HUES6 (cell line): ENCODE measurements at regions not wholly inside any gene's neighbourhood (a gene's known extent, or its start where the extent isn't known, plus 50 kb on each side); places are given as distances from the start of the nearest gene placed in this dataset.

Experiments
- H3K27ac ChIP-seq: 2 replicates; pipeline ENCODE4 v1.7.0; 2013; ENCODE audit warnings: low read depth, mild to moderate bottlenecking, low read length, inconsistent platforms
- H3K27me3 ChIP-seq: 2 replicates; pipeline ENCODE4 v1.6.1; 2013; ENCODE audit warnings: low read length; ENCODE audit not compliant: control insufficient read depth, insufficient read depth
- H3K36me3 ChIP-seq: 2 replicates; pipeline ENCODE4 v1.6.1; 2013; ENCODE audit warnings: low read length; ENCODE audit not compliant: control insufficient read depth, insufficient read depth
- H3K4me1 ChIP-seq: 2 replicates; pipeline ENCODE4 v1.6.1; 2013; ENCODE audit warnings: low read length; ENCODE audit not compliant: control insufficient read depth, insufficient read depth
- H3K4me3 ChIP-seq: 2 replicates; pipeline ENCODE4 v1.5.1; 2013; ENCODE audit warnings: low read depth, low read length
- H3K9ac ChIP-seq: one replicate; pipeline ENCODE4 v1.6.1; 2013; ENCODE audit warnings: mild to moderate bottlenecking, low read length
- H3K9me3 ChIP-seq: 2 replicates; pipeline ENCODE4 v1.6.1; 2013; ENCODE audit warnings: low read depth, low read length; ENCODE audit not compliant: control insufficient read depth, insufficient read depth

- Histone ChIP-seq H3K4me3 (no peak overlapping the region), H3K9me3 (no peaks in the 10 kb centered on the region), H3K36me3 (no peaks in the 10 kb centered on the region), H3K27me3 (no peaks in the 10 kb centered on the region), H3K9ac (no peak overlapping the region), H3K4me1 (no peaks in the 10 kb centered on the region; the same call in 1 of the 2 replicates), H3K27ac (no peak overlapping the region)
Observed at GRCh38 chr11:128327274-128327673, 260.1 kb downstream of the ETS1 start.

GRCh38 chr11:128326791-128327190 is 260.6 kb downstream of the ETS1 start:
- H3K4me3 ChIP-seq, result no peak overlapping the region
- no peaks in the 10 kb centered on the region for H3K9me3 ChIP-seq
- no peaks in the 10 kb centered on the region for H3K36me3 ChIP-seq
- H3K4me1 ChIP-seq, result no peaks in the 10 kb centered on the region; the same call in 1 of the 2 replicates
- no peak overlapping the region for H3K27ac ChIP-seq
- H3K9ac ChIP-seq, result no peak overlapping the region
- no peaks in the 10 kb centered on the region for H3K27me3 ChIP-seq

DNA sequence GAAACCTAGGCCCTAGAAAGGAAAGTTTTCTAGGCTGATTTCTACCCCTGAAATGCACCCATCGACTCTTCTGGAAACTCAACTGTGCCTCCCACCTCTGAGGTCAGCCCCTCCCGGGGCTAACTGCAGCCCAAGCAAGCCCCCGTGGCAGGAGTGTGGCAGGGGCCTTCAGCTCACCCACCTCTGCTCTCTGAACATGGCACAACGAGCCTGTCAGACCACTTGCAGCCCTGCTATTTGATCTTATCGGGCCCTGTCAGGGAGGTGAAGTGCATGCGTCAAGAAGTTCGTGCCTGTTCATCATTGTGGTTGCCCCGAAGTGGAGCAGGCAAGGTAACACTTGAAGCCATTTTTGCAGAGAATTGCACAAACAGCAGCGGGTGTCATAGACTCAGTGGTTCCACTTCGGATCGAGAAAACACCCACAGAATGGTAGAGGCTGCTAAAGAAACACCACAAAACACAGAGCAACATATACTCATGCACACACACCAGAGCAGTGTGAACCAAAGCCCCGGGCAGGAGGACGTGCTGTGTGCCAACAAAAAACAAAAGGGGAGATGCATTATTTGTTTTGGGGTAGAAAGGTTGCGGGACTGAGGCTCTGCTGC is 262.7 kb downstream of the ETS1 start:
- no peaks in the 10 kb centered on the region for H3K27me3 ChIP-seq
- H3K27ac ChIP-seq, result no peak overlapping the region
- no peaks in the 10 kb centered on the region for H3K9me3 ChIP-seq
- no peak overlapping the region for H3K9ac ChIP-seq
- no peak overlapping the region for H3K4me3 ChIP-seq
- H3K4me1 ChIP-seq, result no peaks in the 10 kb centered on the region; the same call in 1 of the 2 replicates
- no peaks in the 10 kb centered on the region for H3K36me3 ChIP-seq

DNA sequence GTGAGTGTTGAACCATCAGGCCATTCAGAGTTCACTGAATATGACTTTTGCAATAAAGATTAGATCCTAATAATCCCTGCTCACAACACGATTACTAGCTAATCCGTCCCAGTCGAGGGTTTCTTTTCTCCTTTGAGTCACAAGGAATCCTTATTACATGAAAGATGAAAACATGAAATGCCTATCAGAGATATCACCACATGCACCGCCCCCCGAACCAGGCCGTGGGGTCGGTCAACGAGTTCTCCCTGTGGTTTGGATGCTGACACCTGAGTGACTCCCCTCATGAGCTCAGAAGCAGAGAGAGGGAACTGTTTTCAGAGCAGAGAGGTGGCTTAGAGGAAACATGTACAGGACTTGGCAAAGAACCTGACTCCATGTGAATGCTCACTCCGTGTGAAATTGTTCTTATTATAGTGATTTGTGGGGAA is 263.3 kb downstream of the ETS1 start:
- H3K27ac ChIP-seq, result no peak overlapping the region
- H3K27me3 ChIP-seq, result no peaks in the 10 kb centered on the region
- no peak overlapping the region for H3K4me3 ChIP-seq
- no peak overlapping the region for H3K9ac ChIP-seq
- H3K9me3 ChIP-seq, result no peaks in the 10 kb centered on the region
- H3K4me1 ChIP-seq, result no peaks in the 10 kb centered on the region; the same call in 1 of the 2 replicates
- no peaks in the 10 kb centered on the region for H3K36me3 ChIP-seq

GRCh38 chr11:128323381-128323780 is 264.0 kb downstream of the ETS1 start:
- H3K27me3 ChIP-seq, result no peaks in the 10 kb centered on the region
- no peak overlapping the region for H3K27ac ChIP-seq
- H3K36me3 ChIP-seq, result no peaks in the 10 kb centered on the region
- H3K4me3 ChIP-seq, result no peak overlapping the region
- H3K9ac ChIP-seq, result no peak overlapping the region
- H3K4me1 ChIP-seq, result no peaks in the 10 kb centered on the region; the same call in 1 of the 2 replicates
- no peaks in the 10 kb centered on the region for H3K9me3 ChIP-seq

DNA sequence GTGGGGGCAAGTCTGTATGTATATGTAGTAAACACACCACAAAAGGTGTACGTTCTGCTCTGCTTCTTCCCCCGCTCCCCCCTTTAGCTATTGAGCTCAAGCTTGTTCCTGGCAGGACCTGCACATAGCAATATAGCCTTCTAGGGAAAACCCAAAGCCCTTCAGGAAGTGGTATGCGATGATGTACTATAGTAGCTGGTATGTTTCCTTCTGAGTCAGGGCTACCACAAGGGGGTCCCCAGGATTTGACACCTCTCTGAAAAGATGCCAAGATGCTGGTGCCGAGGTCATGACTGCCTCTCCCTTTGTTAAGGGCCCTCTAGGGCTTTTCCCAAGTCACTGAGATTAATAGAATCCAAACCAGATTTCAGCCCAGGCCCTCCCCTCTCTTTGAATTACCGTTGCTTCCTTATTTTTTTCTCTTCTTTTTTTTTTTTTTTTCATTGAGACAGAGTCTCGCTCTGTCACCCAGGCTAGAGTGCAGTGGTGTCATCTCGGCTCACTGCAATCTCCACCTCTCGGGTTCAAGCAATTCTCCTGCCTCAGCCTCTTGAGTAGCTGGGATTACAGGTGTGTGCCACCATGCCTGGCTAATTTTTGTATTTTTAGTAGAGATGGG is 268.4 kb downstream of the ETS1 start:
- no peaks in the 10 kb centered on the region for H3K27me3 ChIP-seq
- H3K9me3 ChIP-seq, result peaks cover 13% of the 10 kb centered on the region
- H3K9ac ChIP-seq, result no peak overlapping the region
- H3K4me3 ChIP-seq, result no peak overlapping the region
- no peaks in the 10 kb centered on the region for H3K4me1 ChIP-seq
- no peaks in the 10 kb centered on the region for H3K36me3 ChIP-seq
- H3K27ac ChIP-seq, result no peak overlapping the region

DNA sequence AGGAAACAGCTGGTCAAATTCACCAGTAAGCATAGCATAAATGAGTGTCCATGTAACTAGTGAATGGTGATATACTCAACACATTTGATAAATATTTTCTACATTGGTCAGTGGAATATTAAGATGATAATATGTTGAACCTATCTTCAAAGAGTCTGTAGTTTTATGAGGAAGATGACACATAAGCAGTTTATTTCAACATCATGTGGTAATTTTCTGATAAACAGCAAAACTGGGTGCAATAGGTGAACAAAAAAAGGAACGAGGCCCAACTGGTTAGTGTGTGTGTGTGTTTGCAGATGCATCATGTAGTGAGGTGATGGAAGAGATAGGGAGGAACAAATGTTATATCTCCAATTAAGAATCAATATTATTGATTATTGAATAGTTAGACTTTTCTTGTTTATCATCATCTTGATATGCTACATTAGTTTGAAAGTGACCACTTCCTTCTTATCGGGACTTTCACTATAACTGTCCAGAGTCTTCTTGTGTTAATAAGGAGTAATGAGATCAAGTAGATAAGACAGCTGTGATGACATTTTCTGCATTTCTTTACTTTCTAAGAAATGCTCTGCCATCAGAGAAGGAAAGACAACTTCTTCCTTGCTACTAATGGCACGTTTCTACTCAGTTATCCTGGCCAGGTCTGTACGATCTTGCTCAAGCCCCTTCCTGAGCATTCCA is 270.7 kb downstream of the ETS1 start:
- Histone ChIP-seq H3K4me1 (no peaks in the 10 kb centered on the region), H3K27ac (no peak overlapping the region), H3K9me3 (peaks cover 13% of the 10 kb centered on the region), H3K4me3 (no peak overlapping the region), H3K27me3 (no peaks in the 10 kb centered on the region), H3K9ac (no peak overlapping the region), H3K36me3 (no peaks in the 10 kb centered on the region)

DNA sequence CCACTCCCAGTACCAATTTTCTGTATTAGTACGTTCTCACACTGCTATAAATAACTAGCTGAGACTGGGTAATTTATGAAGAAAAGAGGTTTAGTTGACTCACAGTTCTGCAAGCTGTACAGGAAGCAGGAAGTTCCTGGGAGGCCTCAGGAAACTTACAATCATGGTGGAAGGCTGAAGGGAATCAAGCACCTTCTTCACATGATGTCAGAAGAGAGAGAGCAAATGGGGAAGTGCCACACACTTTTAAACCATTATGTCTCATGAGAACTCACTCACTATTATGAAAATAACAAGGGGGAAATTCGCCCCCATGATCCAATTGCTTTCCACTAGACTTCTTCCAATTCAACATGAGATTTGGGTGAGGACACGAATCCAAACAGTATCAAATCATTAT is 271.4 kb downstream of the ETS1 start:
- Histone ChIP-seq H3K4me1 (no peaks in the 10 kb centered on the region), H3K9ac (no peak overlapping the region), H3K36me3 (no peaks in the 10 kb centered on the region), H3K27ac (no peak overlapping the region), H3K9me3 (peaks cover 13% of the 10 kb centered on the region), H3K27me3 (no peaks in the 10 kb centered on the region), H3K4me3 (no peak overlapping the region)

DNA sequence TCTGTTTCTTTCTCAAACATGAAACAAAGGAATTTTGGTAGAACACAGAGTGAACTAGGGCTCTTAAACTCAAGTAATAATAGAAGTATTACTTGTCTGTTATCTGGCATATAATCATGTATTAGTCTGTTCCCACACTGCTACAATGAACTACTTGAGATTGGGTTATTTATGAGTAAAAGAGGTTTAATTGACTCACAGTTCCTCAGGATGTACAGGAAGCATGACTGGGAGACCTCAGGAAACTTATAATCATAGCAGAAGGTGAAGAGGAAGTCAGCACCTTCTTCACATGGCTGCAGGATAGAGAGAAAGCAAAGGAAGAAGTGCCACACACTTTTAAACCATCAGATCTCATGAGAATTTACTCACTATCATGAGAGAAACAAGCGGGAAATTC is 273.4 kb downstream of the ETS1 start:
- Histone ChIP-seq H3K27me3 (no peaks in the 10 kb centered on the region), H3K36me3 (no peaks in the 10 kb centered on the region), H3K4me1 (no peaks in the 10 kb centered on the region), H3K9ac (no peak overlapping the region), H3K27ac (no peak overlapping the region), H3K9me3 (peaks cover 13% of the 10 kb centered on the region), H3K4me3 (no peak overlapping the region)

DNA sequence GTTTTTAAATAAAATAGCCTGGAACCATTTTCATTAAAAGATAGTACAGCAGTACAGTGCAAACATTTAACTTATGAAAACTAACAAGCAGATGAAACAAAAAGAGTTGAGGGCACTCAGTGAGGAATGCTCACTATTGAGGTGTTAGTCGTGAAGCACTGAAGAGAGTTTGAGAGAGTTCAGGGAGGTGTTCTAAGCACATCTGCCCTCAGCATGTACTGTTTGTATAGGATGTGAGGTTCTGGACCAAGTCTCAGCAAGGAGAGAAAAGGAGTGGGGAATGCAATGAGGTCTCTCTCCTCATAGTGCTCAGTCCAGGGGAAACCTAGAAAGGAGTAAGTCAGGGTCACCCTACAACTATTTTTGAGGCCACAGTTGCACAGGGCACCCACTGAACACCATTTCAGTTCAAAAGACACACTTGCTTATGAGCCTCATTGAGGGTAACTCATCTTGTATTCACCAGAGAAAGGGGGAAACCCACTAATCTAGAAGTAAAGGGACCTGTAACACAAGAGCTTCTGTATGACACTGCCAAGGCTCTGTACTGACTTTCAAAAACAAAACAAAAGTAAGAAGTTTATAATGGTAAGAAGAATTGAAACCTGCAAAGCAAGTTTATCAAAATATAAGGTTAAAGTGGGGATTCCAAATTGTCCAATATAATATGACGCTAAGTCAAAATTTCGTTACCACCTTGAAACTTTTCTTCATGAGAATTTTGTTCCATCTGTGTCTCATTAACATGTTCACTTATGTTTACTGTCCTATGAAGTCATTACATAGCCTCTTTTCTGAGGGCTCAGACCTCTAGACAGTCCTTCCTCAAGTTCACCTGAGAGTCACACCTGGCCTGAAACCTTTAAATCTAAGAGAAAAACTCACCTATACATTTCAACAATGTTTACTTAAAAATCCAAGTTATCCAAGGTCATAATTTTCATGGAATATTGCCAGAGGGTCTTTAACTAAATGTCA is 275.3 kb downstream of the ETS1 start:
- Histone ChIP-seq H3K27ac (no peak overlapping the region), H3K9ac (no peak overlapping the region), H3K27me3 (no peaks in the 10 kb centered on the region), H3K9me3 (peaks cover 13% of the 10 kb centered on the region), H3K4me1 (no peaks in the 10 kb centered on the region), H3K4me3 (no peak overlapping the region), H3K36me3 (no peaks in the 10 kb centered on the region)
